ENCODE measurements at regions not wholly inside any gene's neighbourhood (a gene's known extent, or its start where the extent isn't known, plus 50 kb on each side); places are given as distances from the start of the nearest gene placed in this dataset.

GRCh38 chr6:81896525-81897503 is 144.3 kb upstream of the TENT5A start:
- TF ChIP-seq POLR2A (IDR thresholded peaks at IDR 0.05) (no peak), CTCF (IDR thresholded peaks at IDR 0.05) (no peak)

All from prostate gland (tissue), 2 donors.